HG02678 (cell line): ENCODE measurements at regions not wholly inside any gene's neighbourhood (a gene's known extent, or its start where the extent isn't known, plus 50 kb on each side); places are given as distances from the start of the nearest gene placed in this dataset.

Experiments
- ATAC-seq: cut with Tn5 transposase; IDR thresholded peaks from one replicate; pipeline ENCODE4 v1.9.1; 2021; ENCODE audit warnings: mild to moderate bottlenecking, moderate library complexity; ENCODE audit not compliant: unreplicated experiment

GRCh38 chr1:192038567-192038966, 119.7 kb upstream of the RGS18 start:
- no peak for ATAC-seq

- no peak for ATAC-seq
Observed at GRCh38 chr1:192045131-192045530, 113.1 kb upstream of the RGS18 start.

DNA sequence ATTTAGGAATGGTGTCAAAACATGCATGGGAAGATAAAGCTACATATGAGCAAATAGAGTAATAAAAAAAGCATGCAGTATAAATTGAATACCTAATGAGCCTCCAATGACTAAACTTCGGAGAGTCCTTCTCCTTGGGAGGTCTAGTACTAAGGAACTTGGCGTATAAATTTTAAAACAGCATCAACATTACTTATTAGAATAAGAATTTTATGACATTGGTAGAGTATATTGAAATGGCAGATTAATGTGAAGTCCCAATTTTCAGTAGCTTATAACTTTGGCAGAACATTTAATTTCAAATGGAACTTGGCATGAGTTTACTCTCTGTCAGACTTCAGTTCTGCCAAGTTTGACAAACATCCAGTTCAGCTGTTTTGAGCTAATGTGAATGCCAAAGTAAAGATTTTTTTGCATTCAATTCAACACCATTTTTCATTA, 104.7 kb upstream of the RGS18 start:
- ATAC-seq: no peak

GRCh38 chr1:192057766-192058165, 100.5 kb upstream of the RGS18 start:
- ATAC-seq: no peak

GRCh38 chr1:192059407-192059806, 98.9 kb upstream of the RGS18 start:
- ATAC-seq: no peak

DNA sequence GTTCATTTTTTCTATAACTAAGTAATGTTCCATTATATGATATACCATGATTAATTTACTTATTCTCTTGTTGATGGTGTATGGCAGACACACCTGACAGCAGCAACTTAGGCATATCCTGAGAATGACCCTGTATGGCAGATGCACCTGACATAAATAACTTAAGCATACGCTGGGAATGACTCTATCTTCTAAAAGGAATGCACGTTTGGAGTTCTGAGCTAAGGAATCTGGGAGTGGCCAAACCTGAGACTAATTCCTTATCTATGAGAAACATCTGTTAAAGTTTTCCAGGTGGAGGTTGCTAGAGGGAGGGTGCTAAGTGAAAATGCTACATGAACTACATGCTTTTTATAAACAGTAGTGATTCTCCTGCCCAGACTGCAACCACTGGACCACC, 96.7 kb upstream of the RGS18 start:
- ATAC-seq: no peak

GRCh38 chr1:192065087-192065486, 93.2 kb upstream of the RGS18 start:
- ATAC-seq: no peak

DNA sequence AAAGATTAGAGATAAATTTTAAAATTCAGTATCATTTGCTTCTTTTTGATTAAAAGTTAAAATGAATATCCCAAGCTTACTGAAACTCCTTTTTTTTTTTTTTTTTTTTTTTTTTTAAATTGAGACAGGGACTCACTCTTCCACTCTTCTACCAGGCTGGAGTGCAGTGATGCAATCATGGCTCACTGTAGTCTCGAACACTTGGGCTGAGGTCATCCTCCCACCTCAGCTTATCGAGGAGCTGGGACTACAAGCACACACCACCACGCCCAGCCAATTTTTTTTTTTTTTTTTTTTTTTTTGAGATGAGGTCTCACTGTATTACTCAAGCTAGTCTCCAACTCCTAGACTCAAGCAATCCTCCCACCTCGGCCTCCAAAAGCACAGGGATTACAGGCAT, 92.1 kb upstream of the RGS18 start:
- ATAC-seq: no peak

DNA sequence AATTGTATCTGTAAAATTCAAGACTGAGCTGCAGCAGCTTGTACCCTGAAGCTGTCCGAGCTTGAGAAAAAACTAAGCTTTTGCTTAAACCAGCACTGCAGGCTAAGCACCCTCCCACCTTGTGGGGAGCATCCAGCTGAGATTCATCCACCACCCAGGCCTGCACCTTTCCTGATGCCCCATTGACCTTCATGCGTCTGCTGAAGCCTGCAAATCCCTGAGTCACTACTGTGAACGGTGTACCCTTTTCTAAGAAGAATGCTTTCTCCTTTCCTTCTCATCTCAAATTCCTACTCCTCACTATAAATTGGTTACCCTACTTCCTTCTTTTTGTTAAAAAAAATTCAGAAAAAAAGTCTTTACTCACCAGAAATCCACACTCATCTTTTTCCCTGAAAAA, 90.9 kb upstream of the RGS18 start:
- ATAC-seq: no peak

DNA sequence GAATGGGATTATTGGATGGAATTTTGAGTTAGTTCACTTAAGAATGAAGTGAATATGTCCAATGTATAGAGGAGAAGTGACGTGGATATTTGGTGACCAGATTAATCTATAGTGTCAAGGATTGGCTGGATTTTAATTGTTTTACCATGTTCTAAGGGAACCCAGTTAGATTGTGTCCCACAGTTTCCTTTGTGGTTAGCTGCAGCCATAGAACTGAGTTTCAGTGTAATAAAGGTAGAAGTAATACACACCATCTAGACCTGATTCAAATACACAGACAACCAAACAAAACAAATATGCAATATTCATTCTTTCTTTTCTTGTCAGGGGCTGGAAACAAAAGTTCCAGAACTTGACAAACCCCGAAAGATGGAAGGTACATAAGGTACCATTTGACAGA, 88.0 kb upstream of the RGS18 start:
- no peak for ATAC-seq

GRCh38 chr1:192080684-192081083, 77.6 kb upstream of the RGS18 start:
- no peak for ATAC-seq

DNA sequence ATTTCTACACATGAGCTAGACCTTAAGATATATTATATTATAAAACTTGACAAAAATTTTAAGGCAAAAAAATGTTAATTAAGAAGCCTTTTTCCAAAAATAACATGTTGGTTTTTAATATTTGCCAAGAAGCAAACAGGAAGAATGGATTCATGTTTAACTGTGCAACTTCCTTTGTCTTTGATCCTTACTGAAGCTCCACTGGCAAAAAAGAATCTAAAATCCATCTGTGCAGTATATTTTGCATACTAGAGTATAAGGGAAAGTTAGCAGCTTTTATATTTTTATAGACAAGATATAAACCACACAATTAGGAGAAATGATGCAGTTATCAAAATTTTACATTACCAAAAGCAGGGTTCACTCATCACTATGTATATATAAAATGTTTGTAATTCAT, 76.9 kb upstream of the RGS18 start:
- ATAC-seq: no peak

- no peak for ATAC-seq
Observed at GRCh38 chr1:192086644-192087043, 71.6 kb upstream of the RGS18 start.

- ATAC-seq: no peak
Observed at GRCh38 chr1:192087334-192087733, 70.9 kb upstream of the RGS18 start.

- no peak for ATAC-seq
Observed at GRCh38 chr1:192088496-192088895, 69.8 kb upstream of the RGS18 start.

DNA sequence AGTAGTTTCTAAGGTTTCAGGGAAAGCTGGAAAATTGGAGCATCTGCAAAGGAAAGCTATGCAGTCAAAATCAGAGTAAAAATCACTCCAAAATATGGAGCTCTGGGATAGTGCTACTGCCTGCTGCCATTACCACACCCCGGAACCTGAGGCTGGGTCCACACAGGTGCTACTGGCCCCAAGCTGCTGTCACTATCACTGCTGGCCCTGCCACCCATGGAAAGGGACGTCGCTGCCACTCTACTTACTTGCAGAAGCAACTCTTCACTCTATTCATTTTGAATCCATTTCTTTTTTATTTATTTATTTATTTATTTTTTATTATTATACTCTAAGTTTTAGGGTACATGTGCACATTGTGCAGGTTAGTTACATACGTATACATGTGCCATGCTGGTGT, 60.3 kb upstream of the RGS18 start:
- no peak for ATAC-seq

- ATAC-seq: no peak
Observed at GRCh38 chr1:192099328-192099727, 58.9 kb upstream of the RGS18 start.

- no peak for ATAC-seq
Observed at GRCh38 chr1:192100686-192101468, 57.4 kb upstream of the RGS18 start.

DNA sequence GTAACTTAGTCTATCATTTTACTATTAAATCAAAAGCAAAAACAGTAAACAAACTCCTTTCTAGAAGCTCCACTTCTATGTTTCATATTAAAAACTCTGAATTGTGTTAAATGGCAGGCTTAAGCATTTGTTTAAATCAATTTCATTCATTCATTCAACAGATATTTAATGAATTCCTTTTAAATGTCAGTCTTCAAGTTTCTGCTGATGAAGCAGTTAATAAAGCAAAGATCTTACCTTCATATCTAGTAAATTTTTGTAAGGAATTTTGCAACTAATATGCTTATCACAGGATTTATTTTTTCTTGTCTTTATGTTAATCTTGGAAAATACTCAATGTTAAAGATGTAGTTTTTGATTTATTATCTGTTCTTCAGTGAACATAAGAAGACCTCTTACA, 54.1 kb upstream of the RGS18 start:
- no peak for ATAC-seq

DNA sequence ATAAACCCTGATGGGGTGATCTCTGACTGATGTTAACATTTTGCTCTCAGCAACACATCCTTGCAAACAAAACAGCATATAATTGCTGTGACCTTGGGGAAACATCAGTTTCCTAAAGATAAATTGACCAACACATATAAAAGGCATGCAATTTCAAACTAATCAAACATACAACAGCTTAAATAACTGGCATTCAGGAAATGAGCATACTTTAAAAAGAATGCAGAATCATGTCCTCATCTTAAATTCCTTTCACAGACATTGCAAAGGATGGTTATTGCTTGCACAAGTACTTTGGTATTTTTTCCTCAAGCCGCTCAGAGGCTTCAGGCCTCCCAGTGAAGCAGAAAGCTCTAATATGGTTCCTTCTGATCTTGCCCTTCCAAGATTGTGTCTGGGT, 53.4 kb upstream of the RGS18 start:
- no peak for ATAC-seq

GRCh38 chr1:192108161-192108560, 50.1 kb upstream of the RGS18 start:
- ATAC-seq: no peak
